NCI-H2081 treated with DMSO at 0.1 percent for 48 hours (cell line): ENCODE measurements at regions not wholly inside any gene's neighbourhood (a gene's known extent, or its start where the extent isn't known, plus 50 kb on each side); places are given as distances from the start of the nearest gene placed in this dataset.
"Not testable (repeated sequence)": the region's sequence is repeated elsewhere in the genome, so short reads cannot be mapped to it uniquely, and the experiment has no call there.

Experiments used
- DNase-seq: peaks from one replicate; lab custom pipeline; 2025; lab: John Stamatoyannopoulos, UW

- no peak for DNase-seq
Measured at GRCh38 chr5:82493221-82493620, 215.1 kb upstream of the RPS23 start.

GRCh38 chr5:82491397-82491796, 213.2 kb upstream of the RPS23 start:
- no peak for DNase-seq

- no peak for DNase-seq
Measured at GRCh38 chr5:82489683-82490082, 211.5 kb upstream of the RPS23 start.

DNA sequence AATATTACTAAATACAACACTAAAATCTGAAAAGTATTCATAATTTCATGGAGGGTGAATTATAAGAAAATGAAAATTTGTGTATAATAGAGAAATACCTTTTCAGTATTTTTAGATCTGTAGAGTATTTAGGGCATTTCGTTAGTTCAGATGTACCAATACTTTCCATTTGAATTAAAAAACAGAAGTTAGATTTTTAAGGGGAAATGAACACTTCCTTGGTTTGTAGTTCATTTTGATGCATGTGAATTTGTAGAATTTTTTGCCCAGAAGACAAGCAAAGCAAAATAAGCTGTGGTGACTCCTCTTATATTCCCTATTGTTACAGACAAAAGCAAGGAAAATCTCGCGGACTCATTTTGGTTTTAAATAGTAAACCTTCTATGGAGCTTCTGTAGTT, 209.0 kb upstream of the RPS23 start:
- DNase-seq, result no peak

GRCh38 chr5:82480331-82480730, 202.2 kb upstream of the RPS23 start:
- DNase-seq, result no peak

DNA sequence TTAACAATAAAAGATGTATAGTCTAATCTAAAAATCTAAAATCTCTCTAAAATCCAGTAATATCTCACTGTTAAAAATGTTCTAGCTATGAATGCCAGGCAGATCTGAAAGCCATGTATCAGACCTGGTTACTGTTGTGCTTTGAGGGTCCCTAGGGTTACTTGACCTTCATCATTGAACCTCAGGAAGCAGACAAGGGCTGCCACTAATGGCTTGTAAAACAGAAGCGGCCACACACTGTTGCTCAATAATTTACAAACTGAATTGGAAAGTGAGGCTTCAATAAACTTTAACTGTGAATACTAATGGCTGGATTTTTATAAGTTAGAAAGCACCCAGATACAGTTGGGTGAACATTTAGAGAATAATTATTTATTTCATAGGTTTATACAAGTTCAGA, 198.0 kb upstream of the RPS23 start:
- no peak for DNase-seq

DNA sequence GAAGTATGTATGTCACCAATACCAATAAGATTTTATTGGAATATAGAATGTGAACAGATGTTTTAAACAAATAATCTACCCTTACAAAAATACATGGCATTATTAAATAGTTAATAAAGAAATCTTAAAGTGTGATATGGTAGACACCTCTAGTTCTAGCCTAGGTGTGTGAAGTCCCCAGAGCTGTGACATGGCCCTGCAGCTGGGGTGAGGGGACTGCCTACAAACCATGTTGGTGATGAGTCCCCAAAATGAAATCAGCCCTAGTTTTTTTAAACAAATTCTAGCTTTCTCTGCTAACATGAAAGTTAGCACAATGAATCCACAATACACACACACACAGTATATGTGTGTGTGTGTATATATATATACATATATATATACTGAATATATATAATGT, 195.1 kb upstream of the RPS23 start:
- no peak for DNase-seq

DNA sequence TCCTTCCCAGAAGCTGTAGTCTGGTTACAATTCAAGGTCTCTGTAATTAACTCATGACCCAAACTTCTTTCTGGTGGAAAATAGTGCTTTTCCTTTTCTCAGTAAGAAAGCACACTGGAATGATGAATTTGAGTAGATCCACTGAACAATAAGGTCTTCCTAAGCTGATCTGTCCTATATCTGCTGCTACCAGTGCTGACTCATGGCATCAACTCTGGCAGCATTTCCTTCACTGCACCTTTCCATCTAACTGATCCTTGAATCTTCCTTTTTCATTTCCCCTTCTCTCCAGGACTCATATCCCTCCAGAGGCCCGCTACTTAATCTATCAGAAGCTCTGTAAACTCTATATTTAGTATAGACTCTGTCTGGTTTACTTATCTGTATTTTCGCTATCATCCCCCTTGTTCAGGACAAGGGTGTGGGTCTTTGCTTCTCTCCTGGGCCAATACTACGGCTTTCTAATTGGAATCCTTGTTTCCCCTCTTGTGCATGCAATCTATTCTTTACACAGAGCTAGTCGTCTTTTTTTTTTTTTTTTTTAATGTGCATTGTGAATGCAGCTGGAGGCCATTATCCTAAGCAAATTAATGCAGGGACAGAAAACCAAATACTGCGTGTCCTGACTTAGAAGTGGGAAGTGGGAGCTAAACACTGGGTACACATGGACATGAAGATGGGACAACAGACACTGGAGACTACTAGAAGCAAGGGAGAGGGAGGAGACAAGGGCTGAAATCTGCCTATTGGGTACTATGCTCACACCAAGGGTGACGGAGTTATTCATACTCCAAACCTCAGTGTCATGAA, 192.2 kb upstream of the RPS23 start:
- no peak for DNase-seq

- no peak for DNase-seq
Measured at GRCh38 chr5:82466986-82467561, 188.9 kb upstream of the RPS23 start.

- no peak for DNase-seq
Measured at GRCh38 chr5:82465235-82465634, 187.1 kb upstream of the RPS23 start.

DNA sequence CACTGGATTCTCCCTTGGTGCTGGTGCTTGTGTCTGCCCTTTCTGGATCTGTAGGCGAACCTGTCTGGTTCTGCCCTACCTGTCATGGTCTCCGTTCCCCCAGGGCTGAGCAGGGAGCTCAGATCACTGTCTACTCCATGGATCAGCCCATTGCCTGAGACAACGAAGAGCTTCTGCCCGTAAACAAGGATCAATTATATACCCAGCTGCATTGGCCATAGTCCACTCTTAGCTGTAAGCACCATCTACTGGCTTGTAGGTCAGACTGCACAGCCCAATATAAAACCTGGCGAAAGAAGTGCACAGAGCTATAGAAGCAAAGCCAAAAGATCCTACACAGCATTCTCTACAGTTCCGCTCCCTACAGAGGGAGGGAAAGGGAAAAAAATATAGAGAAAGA, 181.5 kb upstream of the RPS23 start:
- no peak for DNase-seq

GRCh38 chr5:82455317-82455716, 177.2 kb upstream of the RPS23 start:
- not testable (repeated sequence) for DNase-seq

GRCh38 chr5:82448374-82448773, 170.2 kb upstream of the RPS23 start:
- DNase-seq, result no peak

GRCh38 chr5:82447913-82448312, 169.8 kb upstream of the RPS23 start:
- no peak for DNase-seq

DNA sequence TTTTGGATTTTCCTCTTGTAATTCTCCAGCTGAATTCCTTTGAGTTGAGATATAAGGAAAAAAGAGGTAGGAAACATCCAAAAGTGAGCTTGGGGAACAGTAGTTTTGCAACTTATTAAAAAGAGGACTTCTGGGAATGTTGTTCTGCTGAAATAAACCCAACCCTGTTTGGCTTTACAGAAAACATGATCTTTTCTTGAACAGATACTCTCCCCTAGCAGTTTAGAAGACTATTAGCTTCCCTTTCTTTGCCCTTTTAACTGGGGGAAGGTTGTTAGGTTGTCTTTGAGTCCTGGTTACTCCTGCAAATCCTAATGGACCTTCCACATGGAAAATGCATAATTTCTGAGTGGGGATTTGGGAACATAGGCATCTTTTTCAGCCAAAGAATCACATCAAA, 168.7 kb upstream of the RPS23 start:
- DNase-seq, result no peak

DNA sequence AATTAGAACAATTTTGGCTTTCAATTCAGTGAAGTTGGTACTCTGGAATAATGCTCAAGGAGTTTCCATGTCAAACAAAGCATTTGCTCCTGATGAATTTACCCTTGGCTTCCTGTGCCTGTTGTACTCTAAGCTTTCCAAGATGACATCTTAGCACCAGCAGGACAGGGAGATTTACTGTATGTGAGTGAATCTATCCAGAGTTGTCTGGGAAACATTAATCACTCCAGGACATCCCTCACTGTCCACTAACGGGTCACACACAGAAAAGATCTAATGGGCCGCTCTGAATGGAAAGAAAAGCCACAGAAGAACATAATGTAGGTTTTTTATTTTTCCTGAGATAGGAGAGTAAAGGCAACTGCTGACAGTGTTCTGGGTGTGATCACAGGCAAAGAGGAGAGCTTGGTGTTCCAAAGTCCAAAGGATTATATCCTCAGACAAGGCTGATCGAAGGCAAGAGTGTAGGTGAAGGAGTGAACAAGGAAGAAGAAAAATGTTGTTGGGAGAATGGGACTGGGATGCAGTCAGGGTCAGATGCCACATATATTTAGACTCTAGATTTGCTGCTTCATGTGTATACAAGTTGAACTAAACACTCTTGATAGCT, 167.7 kb upstream of the RPS23 start:
- DNase-seq, result no peak

- no peak for DNase-seq
Measured at GRCh38 chr5:82439750-82440445, 161.7 kb upstream of the RPS23 start.

- not testable (repeated sequence) for DNase-seq
Measured at GRCh38 chr5:82437565-82437964, 159.4 kb upstream of the RPS23 start.

DNA sequence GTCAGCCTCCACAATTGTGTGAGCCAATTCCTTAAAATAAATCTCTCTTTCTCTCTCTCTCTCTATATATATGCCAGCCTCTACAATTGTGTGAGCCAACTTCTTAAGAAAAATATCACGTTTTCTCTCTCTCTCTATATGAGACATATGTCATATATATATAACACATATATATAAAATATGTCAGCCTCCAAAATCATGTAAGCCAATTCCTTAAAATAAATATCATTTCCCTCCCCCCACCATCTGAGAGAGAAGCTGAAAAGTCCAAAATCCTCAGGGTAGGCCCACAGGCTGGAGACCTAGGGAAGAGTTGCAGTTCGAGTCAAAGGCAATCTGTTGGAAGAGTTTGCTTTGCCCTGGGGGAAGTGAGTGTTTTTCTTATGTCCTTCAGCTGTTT, 158.1 kb upstream of the RPS23 start:
- no peak for DNase-seq

DNA sequence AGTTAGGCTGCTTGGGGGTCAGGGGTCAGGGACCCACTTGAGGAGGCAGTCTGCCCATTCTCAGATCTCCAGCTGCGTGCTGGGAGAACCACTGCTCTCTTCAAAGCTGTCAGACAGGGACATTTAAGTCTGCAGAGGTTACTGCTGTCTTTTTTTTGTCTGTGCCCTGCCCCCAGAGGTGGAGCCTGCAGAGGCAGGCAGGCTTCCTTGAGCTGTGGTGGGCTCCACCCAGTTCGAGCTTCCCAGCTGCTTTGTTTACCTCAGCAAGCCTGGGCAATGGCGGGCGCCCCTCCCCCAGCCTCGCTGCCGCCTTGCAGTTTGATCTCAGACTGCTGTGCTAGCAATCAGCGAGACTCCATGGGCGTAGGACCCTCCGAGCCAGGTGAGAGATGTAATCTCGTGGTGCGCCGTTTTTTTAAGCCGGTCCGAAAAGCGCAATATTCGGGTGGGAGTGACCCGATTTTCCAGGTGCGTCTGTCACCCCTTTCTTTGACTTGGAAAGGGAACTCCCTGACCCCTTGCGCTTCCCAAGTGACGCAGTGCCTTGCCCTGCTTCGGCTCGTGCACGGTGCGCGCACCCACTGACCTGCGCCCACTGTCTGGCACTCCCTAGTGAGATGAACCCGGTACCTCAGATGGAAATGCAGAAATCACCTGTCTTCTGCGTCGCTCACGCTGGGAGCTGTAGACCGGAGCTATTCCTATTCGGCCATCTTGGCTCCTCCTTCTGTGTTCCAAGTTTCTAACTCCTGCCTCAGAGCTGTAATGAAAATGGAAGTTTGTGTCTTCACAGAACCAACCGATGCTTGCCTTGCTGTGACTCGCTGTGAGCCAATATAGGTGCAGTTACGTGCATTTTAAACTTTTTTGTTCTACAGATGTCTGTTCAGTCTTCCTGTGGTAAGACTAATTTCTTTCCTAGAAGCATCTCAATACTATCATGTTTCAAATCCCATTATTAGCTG, 156.8 kb upstream of the RPS23 start:
- not testable (repeated sequence) for DNase-seq

GRCh38 chr5:82426464-82427154, 148.5 kb upstream of the RPS23 start:
- no peak for DNase-seq
